OCI-LY7 (cell line): ENCODE measurements at regions not wholly inside any gene's neighbourhood (a gene's known extent, or its start where the extent isn't known, plus 50 kb on each side); places are given as distances from the start of the nearest gene placed in this dataset.

ENCODE experiments used
- BruUV-seq: library from RNA; stranded (reverse); fragments of 400-500 nt; replicated peaks from 2 replicates; lab custom pipeline; 2021; lab: Mats Ljungman, UMichigan
- CTCF ChIA-PET: fragments of 300-600 bp; sonication (Branson Sonifier 250); formaldehyde crosslinking; loops from one replicate; lab custom pipeline; 2022; ENCODE audit warnings: antibody characterized with exemption; ENCODE audit not compliant: unreplicated experiment; lab: Charles Lee
- POLR2A ChIA-PET: fragments of 300-600 bp; sonication (Branson Sonifier 250); formaldehyde crosslinking; loops from one replicate; lab custom pipeline; 2022; ENCODE audit warnings: antibody characterized with exemption; lab: Charles Lee
- DNase-seq: peaks from one replicate; pipeline ENCODE4 v3.0.0-alpha.2; 2015; ENCODE audit warnings: low spot score
- H2AFZ ChIP-seq: fragments of 200-600 bp; sonication (generic), shearing (Covaris generic); 2 replicates; pipeline ENCODE4 v1.6.1; 2014; ENCODE audit warnings: mild to moderate bottlenecking, antibody characterized with exemption, low read length, moderate library complexity
- H3K27ac ChIP-seq: fragments of 200-600 bp; sonication (generic); 2 replicates; pipeline ENCODE4 v1.5.1; 2014; ENCODE audit warnings: mixed run types, low read depth, mild to moderate bottlenecking, moderate library complexity, low read length, inconsistent platforms; ENCODE audit not compliant: poor library complexity, severe bottlenecking
- H3K36me3 ChIP-seq: fragments of 200-600 bp; sonication (generic); 2 replicates; pipeline ENCODE4 v1.6.1; 2014; ENCODE audit warnings: mild to moderate bottlenecking, antibody characterized with exemption, low read length, moderate library complexity, mixed read lengths; ENCODE audit not compliant: insufficient read depth
- H3K4me1 ChIP-seq: fragments of 200-600 bp; sonication (generic); 2 replicates; pipeline ENCODE4 v1.5.1; 2014; ENCODE audit warnings: mild to moderate bottlenecking, low read length; ENCODE audit not compliant: insufficient read depth, poor library complexity, severe bottlenecking
- H3K4me2 ChIP-seq: fragments of 200-600 bp; sonication (generic); 2 replicates; pipeline ENCODE4 v1.6.1; 2014; ENCODE audit warnings: mild to moderate bottlenecking, low read length
- H3K4me3 ChIP-seq: fragments of 200-600 bp; sonication (generic); 2 replicates; pipeline ENCODE4 v1.5.1; 2014; ENCODE audit warnings: mild to moderate bottlenecking, low read depth, low read length; ENCODE audit not compliant: poor library complexity, severe bottlenecking
- H3K79me2 ChIP-seq: fragments of 200-600 bp; sonication (generic); 2 replicates; pipeline ENCODE4 v1.6.1; 2016; ENCODE audit warnings: low read depth, mild to moderate bottlenecking, low read length, moderate library complexity, mixed read lengths; ENCODE audit not compliant: insufficient read depth
- H3K9me2 ChIP-seq: fragments of 200-600 bp; sonication (generic); 2 replicates; pipeline ENCODE4 v1.6.1; 2016; ENCODE audit warnings: mild to moderate bottlenecking, low read length, mixed read lengths; ENCODE audit not compliant: insufficient read depth
- H3K9me3 ChIP-seq: fragments of 200-600 bp; sonication (generic); 2 replicates; pipeline ENCODE4 v1.6.1; 2014; ENCODE audit warnings: mild to moderate bottlenecking, mixed run types, low read length, mixed read lengths
- H4K20me1 ChIP-seq: fragments of 200-600 bp; sonication (generic); 2 replicates; pipeline ENCODE4 v1.6.1; 2014; ENCODE audit warnings: mild to moderate bottlenecking, antibody characterized with exemption, low read length, moderate library complexity, mixed read lengths; ENCODE audit not compliant: insufficient read depth
- CTCF ChIP-seq: fragments of 200-600 bp; sonication (generic); conservative IDR thresholded peaks from 2 replicates; pipeline ENCODE4 v1.5.1; 2014; ENCODE audit warnings: mild to moderate bottlenecking, antibody characterized with exemption, low read length, moderate library complexity, mixed read lengths
- EZH2phosphoT487 ChIP-seq: fragments of 200-600 bp; sonication (generic); IDR thresholded peaks from 2 replicates; pipeline ENCODE4 v1.6.1; 2018; ENCODE audit warnings: low read depth, borderline replicate concordance, mild to moderate bottlenecking, mixed run types, antibody characterized with exemption, low read length, moderate library complexity, mixed read lengths
- intact Hi-C: fragments of 100-400 bp; cut with micrococcal nuclease; formaldehyde crosslinking; loops from one replicate; pipeline ENCODE4 v1.10.0; 2022; ENCODE audit not compliant: unreplicated experiment

- POLR2A ChIA-PET, result no interaction called here
Observed at GRCh38 chr17:79188048-79188447, 113.4 kb downstream of the ENGASE start.

GRCh38 chr17:79187186-79187585 is 112.6 kb downstream of the ENGASE start:
- no peak for TF ChIP-seq CTCF
- no peak for TF ChIP-seq EZH2phosphoT487
- Histone ChIP-seq H3K36me3 (no peaks in the 10 kb centered on the region), H3K4me2 (no peak overlapping the region), H3K9me2 (no peaks in the 10 kb centered on the region), H2AFZ (no peak overlapping the region), H4K20me1 (no peaks in the 10 kb centered on the region), H3K79me2 (no peaks in the 10 kb centered on the region), H3K4me1 (no peaks in the 10 kb centered on the region), H3K4me3 (no peak overlapping the region), H3K27ac (no peak overlapping the region), H3K9me3 (no peaks in the 10 kb centered on the region)
- intact Hi-C loops, result loop anchor here (5.0 kb wide), 1 partner anchor 100 kb away; no protein-coding TSS in a partner anchor
- no TSS peak for BruUV-seq
- ChIA-PET POLR2A (no interaction called here), CTCF (interaction anchor here (0.8 kb wide), 1 partner anchor 207 kb away, joined by 4 read pairs; no protein-coding TSS in a partner anchor)
- no peak for DNase-seq

More at GRCh38 chr17:79188048-79188447, 113.4 kb downstream of the ENGASE start:
- H4K20me1 ChIP-seq, result no peaks in the 10 kb centered on the region
- intact Hi-C loops, result loop anchor here (1.0 to 5.0 kb wide), 2 partner anchors 101 to 203 kb away; no protein-coding TSS in a partner anchor
- CTCF ChIA-PET, result interaction anchor here (0.8 to 1.2 kb wide), 2 partner anchors 205 to 206 kb away, joined by 3 to 4 read pairs; no protein-coding TSS in a partner anchor
- H3K4me3 ChIP-seq, result no peak overlapping the region
- BruUV-seq, result no TSS peak
- TF ChIP-seq CTCF (peak; percentile 84), EZH2phosphoT487 (no peak)
- no peaks in the 10 kb centered on the region for H3K36me3 ChIP-seq
- H3K4me1 ChIP-seq, result no peaks in the 10 kb centered on the region
- no peak overlapping the region for H2AFZ ChIP-seq
- H3K79me2 ChIP-seq, result no peaks in the 10 kb centered on the region
- no peaks in the 10 kb centered on the region for H3K9me2 ChIP-seq
- no peak overlapping the region for H3K27ac ChIP-seq
- H3K9me3 ChIP-seq, result no peaks in the 10 kb centered on the region
- DNase-seq, result peak; percentile 61
- H3K4me2 ChIP-seq, result no peak overlapping the region

GRCh38 chr17:79186406-79186805 is 111.8 kb downstream of the ENGASE start:
- no peak overlapping the region for H3K4me3 ChIP-seq
- H3K79me2 ChIP-seq, result no peaks in the 10 kb centered on the region
- ChIA-PET CTCF (no interaction called here), POLR2A (no interaction called here)
- TF ChIP-seq CTCF (no peak), EZH2phosphoT487 (no peak)
- intact Hi-C loops, result loop anchor here (5.0 kb wide), 1 partner anchor 99 kb away; no protein-coding TSS in a partner anchor
- no peak overlapping the region for H3K4me2 ChIP-seq
- no peaks in the 10 kb centered on the region for H4K20me1 ChIP-seq
- no peaks in the 10 kb centered on the region for H3K9me3 ChIP-seq
- BruUV-seq, result no TSS peak
- H3K4me1 ChIP-seq, result no peaks in the 10 kb centered on the region
- no peaks in the 10 kb centered on the region for H3K36me3 ChIP-seq
- no peak overlapping the region for H3K27ac ChIP-seq
- H3K9me2 ChIP-seq, result no peaks in the 10 kb centered on the region
- no peak for DNase-seq
- no peak overlapping the region for H2AFZ ChIP-seq
